Natural killer cell (primary cell): ENCODE measurements at regions not wholly inside any gene's neighbourhood (a gene's known extent, or its start where the extent isn't known, plus 50 kb on each side); places are given as distances from the start of the nearest gene placed in this dataset.

Experiments
- ATAC-seq, 3 donors: fragments of 150-1000 bp in 2 of 3; fragments of 200-7000 bp in 1 of 3; cut with Tn5 transposase; 1 replicate in 1 of 3; 2 replicates in 2 of 3; pipeline ENCODE4 v1.10.0; 2021; ENCODE audit warnings: mild to moderate bottlenecking in 2 of 3, moderate library complexity in 2 of 3
- DNase-seq, 2 donors: peaks; one replicate each; pipeline versions ENCODE4 v3.0.0 to v3.0.0-alpha.2; 2013 to 2021; ENCODE audit warnings: mixed read lengths in 1 of 2
- H3K27ac ChIP-seq: one replicate; pipeline ENCODE4 v1.5.1; 2013; ENCODE audit warnings: mild to moderate bottlenecking, low read length
- H3K27me3 ChIP-seq: one replicate; pipeline ENCODE4 v1.6.1; 2013; ENCODE audit warnings: low read length; ENCODE audit not compliant: control insufficient read depth, insufficient read depth
- H3K36me3 ChIP-seq: one replicate; pipeline ENCODE4 v1.6.1; 2013; ENCODE audit warnings: low read length; ENCODE audit not compliant: control insufficient read depth, insufficient read depth
- H3K4me1 ChIP-seq: one replicate; pipeline ENCODE4 v1.6.1; 2013; ENCODE audit warnings: low read length; ENCODE audit not compliant: control insufficient read depth, insufficient read depth
- H3K4me3 ChIP-seq: one replicate; pipeline ENCODE4 v1.5.1; 2013; ENCODE audit warnings: low read length
- H3K9me3 ChIP-seq: one replicate; pipeline ENCODE4 v1.6.1; 2013; ENCODE audit warnings: low read length; ENCODE audit not compliant: control insufficient read depth, insufficient read depth
- H3K27ac Mint-ChIP-seq, 2 donors: one replicate each; pipeline ENCODE4 v1.8.0; 2022; ENCODE audit warnings: mild to moderate bottlenecking in 2 of 2, mixed read lengths in 2 of 2, moderate library complexity in 1 of 2
- H3K27me3 Mint-ChIP-seq, 2 donors: one replicate each; pipeline ENCODE4 v1.8.0; 2022; ENCODE audit warnings: low read depth in 2 of 2, mixed read lengths in 2 of 2
- H3K36me3 Mint-ChIP-seq: one replicate; pipeline ENCODE4 v1.8.0; 2022; ENCODE audit warnings: mixed read lengths
- H3K4me1 Mint-ChIP-seq, 2 donors: one replicate each; pipeline ENCODE4 v1.8.0; 2022; ENCODE audit warnings: mixed read lengths in 2 of 2
- H3K4me3 Mint-ChIP-seq: one replicate; pipeline ENCODE4 v1.8.0; 2022; ENCODE audit warnings: mild to moderate bottlenecking, moderate library complexity, mixed read lengths
- H3K9me3 Mint-ChIP-seq, 2 donors: one replicate each; pipeline ENCODE4 v1.8.0; 2022; ENCODE audit warnings: mixed read lengths in 2 of 2
- CTCF ChIP-seq: fragments of 200-600 bp; IDR thresholded peaks from one replicate; pipeline ENCODE4 v1.8.0; 2022; ENCODE audit warnings: antibody characterized with exemption
- WGBS: methylation state at CpG from one replicate; pipeline ENCODE4 v1.1.7; 2013; ENCODE audit warnings: missing lambda C conversion rate; ENCODE audit not compliant: insufficient coverage; 5-methylcytosine and 5-hydroxymethylcytosine counted together
- intact Hi-C: fragments of 100-400 bp; cut with micrococcal nuclease; formaldehyde crosslinking; loops from one replicate; pipeline ENCODE4 v1.14.2; 2022

DNA sequence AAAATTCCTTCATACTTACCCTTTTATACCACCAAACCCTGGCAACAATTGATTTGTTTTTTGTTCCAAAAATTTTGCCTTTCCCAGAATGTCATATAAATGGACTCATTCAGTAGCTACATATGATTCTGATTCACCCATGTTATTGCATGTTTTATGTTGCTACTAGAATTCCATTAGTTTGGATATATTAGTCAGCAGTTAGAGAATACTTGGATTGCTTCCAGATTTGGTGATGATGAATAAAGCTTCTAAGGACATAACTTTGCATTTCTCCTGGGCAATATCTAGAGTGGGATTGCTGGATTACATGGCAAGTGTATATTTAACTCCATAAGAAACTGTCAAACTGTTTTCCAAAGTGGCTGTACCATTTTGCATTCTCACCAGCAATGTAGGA is 806.9 kb downstream of the DNAJB9 start:
- Histone ChIP-seq H3K27me3 (no peaks in the 10 kb centered on the region), H3K4me3 (no peak overlapping the region), H3K27ac (no peak overlapping the region), H3K4me1 (no peaks in the 10 kb centered on the region), H3K9me3 (no peaks in the 10 kb centered on the region), H3K36me3 (no peaks in the 10 kb centered on the region)
- intact Hi-C loops: no loop called here
- TF ChIP-seq CTCF: no peak
- ATAC-seq: no peak
- H3K4me3 Mint-ChIP-seq: no peak overlapping the region
- H3K9me3 Mint-ChIP-seq: peaks cover 9 to 19% of the 10 kb centered on the region in 2 donors
- DNase-seq: no peak
- H3K27ac Mint-ChIP-seq: no peak overlapping the region
- H3K27me3 Mint-ChIP-seq: no peaks in the 10 kb centered on the region
- peaks cover 17% of the 10 kb centered on the region for H3K36me3 Mint-ChIP-seq
- H3K4me1 Mint-ChIP-seq: no peaks in the 10 kb centered on the region

GRCh38 chr7:109377076-109377884 is 807.6 kb downstream of the DNAJB9 start:
- Mint-ChIP-seq H3K27ac (no peak overlapping the region), H3K4me1 (no peaks in the 10 kb centered on the region), H3K4me3 (no peak overlapping the region), H3K36me3 (peaks cover 17% of the 10 kb centered on the region), H3K27me3 (no peaks in the 10 kb centered on the region), H3K9me3 (peaks cover 9 to 21% of the 10 kb centered on the region in 2 donors)
- intact Hi-C loops: no loop called here
- no peaks in the 10 kb centered on the region for H3K9me3 ChIP-seq
- no peak overlapping the region for H3K4me3 ChIP-seq
- TF ChIP-seq CTCF: no peak
- H3K36me3 ChIP-seq: no peaks in the 10 kb centered on the region
- DNase-seq (no peak), ATAC-seq (no peak)
- no peak overlapping the region for H3K27ac ChIP-seq
- H3K4me1 ChIP-seq: no peaks in the 10 kb centered on the region
- H3K27me3 ChIP-seq: no peaks in the 10 kb centered on the region
- 70% methylated on average over 2 of the region's 3 CpGs for WGBS

DNA sequence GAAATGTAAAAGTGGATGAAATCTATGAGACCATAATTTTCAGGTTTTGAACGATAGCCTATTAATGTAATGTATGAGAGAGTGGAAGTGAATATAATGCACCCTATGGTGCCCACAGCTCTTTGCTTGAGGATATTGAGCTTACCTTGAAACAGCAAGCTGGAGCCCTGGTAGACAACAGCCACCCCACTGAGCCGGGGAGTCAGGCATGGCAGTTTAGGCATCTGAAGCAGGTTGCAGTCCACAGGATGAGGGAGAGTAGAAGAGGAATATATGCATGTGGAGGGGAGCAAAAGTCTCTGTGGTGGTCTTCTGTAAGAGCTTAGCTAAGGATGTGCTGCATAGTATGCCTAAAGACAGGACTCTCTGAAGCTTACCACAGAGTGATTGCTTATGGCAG is 817.3 kb downstream of the DNAJB9 start:
- Mint-ChIP-seq H3K27me3 (no peaks in the 10 kb centered on the region), H3K9me3 (peaks cover 14 to 19% of the 10 kb centered on the region in 2 donors), H3K27ac (no peak overlapping the region), H3K4me1 (no peaks in the 10 kb centered on the region), H3K4me3 (no peak overlapping the region), H3K36me3 (peaks cover 6% of the 10 kb centered on the region)
- Histone ChIP-seq H3K27ac (no peak overlapping the region), H3K4me3 (no peak overlapping the region), H3K36me3 (no peaks in the 10 kb centered on the region), H3K4me1 (no peaks in the 10 kb centered on the region), H3K27me3 (no peaks in the 10 kb centered on the region), H3K9me3 (no peaks in the 10 kb centered on the region)
- ATAC-seq (no peak), DNase-seq (no peak)
- no peak for TF ChIP-seq CTCF
- 80% methylated on average over 2 of the region's 2 CpGs for WGBS
- intact Hi-C loops: no loop called here

DNA sequence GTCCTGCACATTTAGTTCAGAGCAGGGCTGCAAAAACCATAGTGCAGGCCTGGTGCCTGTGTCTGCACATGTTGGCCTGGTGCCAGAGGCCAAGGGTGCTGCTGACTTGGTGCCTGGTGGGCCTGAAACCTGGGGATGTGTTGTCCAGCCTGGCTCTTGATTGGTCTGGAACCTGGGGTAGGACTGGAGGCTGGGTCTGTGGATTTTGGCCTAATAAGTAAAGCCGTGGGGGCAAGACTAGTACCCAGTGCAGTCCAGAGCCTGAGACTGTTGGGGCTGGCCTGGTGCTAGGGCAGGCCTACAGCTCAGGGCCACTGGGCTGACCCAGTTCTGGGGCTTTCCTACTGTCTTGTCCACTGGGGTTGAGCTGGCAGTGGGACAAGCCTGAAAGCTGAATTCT is 817.9 kb downstream of the DNAJB9 start:
- no peak overlapping the region for H3K27ac Mint-ChIP-seq
- no peak for DNase-seq
- TF ChIP-seq CTCF: no peak

More for the DNA sequence above, 817.9 kb downstream of the DNAJB9 start:
- Histone ChIP-seq H3K9me3 (no peaks in the 10 kb centered on the region), H3K4me3 (no peak overlapping the region), H3K27me3 (no peaks in the 10 kb centered on the region), H3K27ac (no peak overlapping the region), H3K36me3 (no peaks in the 10 kb centered on the region), H3K4me1 (no peaks in the 10 kb centered on the region)
- ATAC-seq: no peak
- intact Hi-C loops: no loop called here
- H3K9me3 Mint-ChIP-seq: peaks cover 13 to 18% of the 10 kb centered on the region in 2 donors
- no peaks in the 10 kb centered on the region for H3K4me1 Mint-ChIP-seq
- H3K27me3 Mint-ChIP-seq: no peaks in the 10 kb centered on the region
- 83% methylated on average over 1 of the region's 1 CpG for WGBS
- H3K4me3 Mint-ChIP-seq: no peak overlapping the region
- peaks cover 6% of the 10 kb centered on the region for H3K36me3 Mint-ChIP-seq
